Vagina (tissue), 2 donors: ENCODE measurements at regions not wholly inside any gene's neighbourhood (a gene's known extent, or its start where the extent isn't known, plus 50 kb on each side); places are given as distances from the start of the nearest gene placed in this dataset.

Source experiments
- CTCF ChIP-seq, 3 experiments: fragments of 450-650 bp in 2 of 3; fragments of 200-600 bp in 1 of 3; sonication (generic) in 1 of 3; IDR thresholded peaks; one replicate each; pipeline ENCODE4 v1.5.1; 2017 to 2019; ENCODE audit warnings: antibody characterized with exemption in 3 of 3, mild to moderate bottlenecking in 2 of 3, moderate library complexity in 2 of 3
- POLR2AphosphoS5 ChIP-seq, 2 donors: sonication (generic); formaldehyde crosslinking; IDR thresholded peaks; one replicate each; pipeline ENCODE4 v1.9.0; 2017; ENCODE audit warnings: antibody characterized with exemption in 2 of 2, mild to moderate bottlenecking in 2 of 2, low read depth in 1 of 2; ENCODE audit not compliant: insufficient read depth in 1 of 2

- TF ChIP-seq CTCF (IDR thresholded peaks at IDR 0.05) (no peak), POLR2AphosphoS5 (IDR thresholded peaks at IDR 0.05; ENCODE audit: insufficient read depth in 1 of 2, low read depth in 1 of 2) (no peak)
Observed at GRCh38 chr2:160565099-160565845, 71.7 kb upstream of the RBMS1 start.
